GM20000 (cell line): ENCODE measurements at regions not wholly inside any gene's neighbourhood (a gene's known extent, or its start where the extent isn't known, plus 50 kb on each side); places are given as distances from the start of the nearest gene placed in this dataset.
A peak's percentile ranks its signal among the peaks of the same experiment; 100 is the strongest.

ENCODE experiments used
- DNase-seq: peaks from one replicate; pipeline ENCODE4 v3.0.0; 2012; ENCODE audit warnings: low spot score
- CTCF ChIP-seq: IDR thresholded peaks from 2 replicates; pipeline ENCODE4 v1.5.1; 2012; ENCODE audit warnings: mild to moderate bottlenecking, control low read depth; ENCODE audit errors: extremely low read depth, missing control alignments

GRCh38 chrX:2610246-2611170, 80.6 kb upstream of the CD99 start:
- DNase-seq: no peak
- no peak for TF ChIP-seq CTCF

- no peak for TF ChIP-seq CTCF
- DNase-seq: no peak
Measured at GRCh38 chrX:2609431-2610238, 81.5 kb upstream of the CD99 start.

GRCh38 chrX:2608638-2609430, 82.3 kb upstream of the CD99 start:
- TF ChIP-seq CTCF: no peak
- peak; percentile 97 for DNase-seq

- no peak for DNase-seq
- no peak for TF ChIP-seq CTCF
Measured at GRCh38 chrX:2607113-2607512, 84.0 kb upstream of the CD99 start.

- no peak for TF ChIP-seq CTCF
- no peak for DNase-seq
Measured at GRCh38 chrX:2600564-2600963, 90.5 kb upstream of the CD99 start.

- DNase-seq: no peak
- TF ChIP-seq CTCF: no peak
Measured at GRCh38 chrX:2596555-2597255, 94.4 kb upstream of the CD99 start.
